ENCODE measurements at regions not wholly inside any gene's neighbourhood (a gene's known extent, or its start where the extent isn't known, plus 50 kb on each side); places are given as distances from the start of the nearest gene placed in this dataset.

DNA sequence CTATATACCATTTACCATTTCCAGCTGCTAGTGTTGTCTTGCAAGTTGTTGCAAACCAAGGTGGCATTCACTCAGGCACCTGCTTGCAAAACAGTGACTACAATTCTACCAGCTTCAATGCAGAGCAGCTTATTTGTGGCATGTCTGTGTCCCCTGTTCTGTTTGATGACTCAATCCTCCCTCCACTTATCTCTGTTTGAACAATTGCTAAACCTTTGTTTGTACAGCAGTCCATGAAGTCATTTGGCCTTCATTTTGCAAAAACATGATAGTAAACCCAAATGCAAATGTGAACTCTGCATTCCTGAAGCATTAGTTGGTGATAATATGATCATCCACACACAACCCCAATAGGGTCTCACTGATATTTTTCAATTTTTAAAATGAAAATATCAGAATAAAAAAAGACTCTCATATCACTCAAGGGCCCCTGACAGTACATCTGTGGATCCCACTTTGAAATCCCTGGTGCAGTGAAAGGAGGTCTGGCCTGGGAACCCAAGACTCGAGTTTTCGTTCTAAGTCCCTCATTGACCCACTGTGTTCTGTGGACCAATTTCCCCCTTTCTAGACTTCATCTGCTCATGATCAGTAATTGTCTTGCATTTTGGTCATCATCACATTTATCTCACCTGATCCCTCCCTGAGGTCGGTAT lies 425.4 kb downstream of the RPS24 start:
- TF ChIP-seq SUZ12 (IDR thresholded peaks at IDR 0.05; ENCODE audit: extremely low read depth, insufficient read depth, insufficient read length): no peak
- TF ChIP-seq ZNF274 (IDR thresholded peaks at IDR 0.05; ENCODE audit: low read depth, low read length): no peak
